ENCODE measurements at regions not wholly inside any gene's neighbourhood (a gene's known extent, or its start where the extent isn't known, plus 50 kb on each side); places are given as distances from the start of the nearest gene placed in this dataset.

DNA sequence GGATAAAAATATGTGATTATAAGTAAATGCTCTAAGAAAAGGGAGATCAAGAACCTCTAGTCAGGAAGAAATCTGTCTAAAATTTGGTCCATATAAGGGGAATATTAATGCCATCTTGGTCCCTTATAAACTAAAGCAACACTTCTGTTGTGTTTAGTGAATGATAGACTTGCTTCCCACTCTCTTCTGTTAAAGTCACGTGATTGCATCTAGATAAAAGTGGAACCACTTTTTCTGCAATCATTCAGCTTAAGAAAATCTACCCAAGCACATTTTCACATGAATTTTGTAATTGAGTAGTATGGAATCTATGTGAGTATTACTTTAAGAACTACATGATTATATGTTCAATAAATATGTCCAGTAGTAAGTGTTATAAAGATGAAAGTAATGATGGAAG, 782.9 kb upstream of the MIR17HG start:
- no peak overlapping the region for H2BK5ac ChIP-seq (ENCODE audit: low read depth, low read length, poor library complexity)
- H3K4ac ChIP-seq (ENCODE audit: low read depth, low read length) = no peak overlapping the region
- H3K9ac ChIP-seq (ENCODE audit: low read length) = no peak overlapping the region
- no peak overlapping the region for H2AFZ ChIP-seq (ENCODE audit: insufficient read depth, low read length, poor library complexity)
- no peak overlapping the region for H3K4me2 ChIP-seq (ENCODE audit: low read length)
- no peak overlapping the region for H3K27ac ChIP-seq (ENCODE audit: low read depth, low read length)
- no peak overlapping the region for H4K12ac ChIP-seq (ENCODE audit: low read depth, low read length)
- no peak overlapping the region for H2BK120ac ChIP-seq (ENCODE audit: insufficient read depth, low read length, poor library complexity)
- H3K23ac ChIP-seq (ENCODE audit: low read length) = no peak overlapping the region
- no peaks in the 10 kb centered on the region for H3K9me3 ChIP-seq (ENCODE audit: insufficient read depth, low read depth, low read length)
- no peaks in the 10 kb centered on the region for H3K79me2 ChIP-seq (ENCODE audit: control insufficient read depth, insufficient read depth, low read length, poor library complexity)
- H3K36me3 ChIP-seq (ENCODE audit: control insufficient read depth in 1 of 2, insufficient read depth in 2 of 2, low read length in 2 of 2) = no peaks in the 10 kb centered on the region
- H3K14ac ChIP-seq (ENCODE audit: low read length) = no peak overlapping the region
- no peak overlapping the region for H4K8ac ChIP-seq (ENCODE audit: low read depth, low read length)
- no peak overlapping the region for H2AK5ac ChIP-seq (ENCODE audit: low read length)
- H3K4me3 ChIP-seq (ENCODE audit: low read depth, low read length) = no peak overlapping the region
- DNase-seq = no peak
- no peak overlapping the region for H3K18ac ChIP-seq (ENCODE audit: low read length)
- no peaks in the 10 kb centered on the region for H3K27me3 ChIP-seq (ENCODE audit: insufficient read depth, low read length)
- no peaks in the 10 kb centered on the region for H3K4me1 ChIP-seq (ENCODE audit: control insufficient read depth in 1 of 2, insufficient read depth in 2 of 2, low read length in 2 of 2)
- no peaks in the 10 kb centered on the region for H3K79me1 ChIP-seq (ENCODE audit: low read length)
- no peak overlapping the region for H4K91ac ChIP-seq (ENCODE audit: low read depth, low read length)
- no peak overlapping the region for H2BK12ac ChIP-seq (ENCODE audit: low read length)
- no CpG with 5 or more reads among the region's 1 CpG for WGBS (ENCODE audit: extremely low coverage, insufficient coverage, insufficient read length)

- no peak overlapping the region for H2BK120ac ChIP-seq (ENCODE audit: insufficient read depth, low read length, poor library complexity)
- no peak overlapping the region for H3K9ac ChIP-seq (ENCODE audit: low read length)
- no peaks in the 10 kb centered on the region for H3K79me2 ChIP-seq (ENCODE audit: control insufficient read depth, insufficient read depth, low read length, poor library complexity)
- H2AK5ac ChIP-seq (ENCODE audit: low read length) = no peak overlapping the region
- WGBS (ENCODE audit: extremely low coverage, insufficient coverage, insufficient read length) = no CpG with 5 or more reads among the region's 3 CpGs
- H3K4me3 ChIP-seq (ENCODE audit: low read depth, low read length) = no peak overlapping the region
- H3K79me1 ChIP-seq (ENCODE audit: low read length) = no peaks in the 10 kb centered on the region
- H4K8ac ChIP-seq (ENCODE audit: low read depth, low read length) = no peak overlapping the region
- H4K12ac ChIP-seq (ENCODE audit: low read depth, low read length) = no peak overlapping the region
- no peak overlapping the region for H2BK12ac ChIP-seq (ENCODE audit: low read length)
- no peak overlapping the region for H3K18ac ChIP-seq (ENCODE audit: low read length)
- no peak overlapping the region for H3K4ac ChIP-seq (ENCODE audit: low read depth, low read length)
- H3K27me3 ChIP-seq (ENCODE audit: insufficient read depth, low read length) = no peaks in the 10 kb centered on the region
- no peak overlapping the region for H2AFZ ChIP-seq (ENCODE audit: insufficient read depth, low read length, poor library complexity)
- H3K14ac ChIP-seq (ENCODE audit: low read length) = no peak overlapping the region
- H3K27ac ChIP-seq (ENCODE audit: low read depth, low read length) = no peak overlapping the region
- no peak overlapping the region for H4K91ac ChIP-seq (ENCODE audit: low read depth, low read length)
- H3K4me1 ChIP-seq (ENCODE audit: control insufficient read depth in 1 of 2, insufficient read depth in 2 of 2, low read length in 2 of 2) = no peaks in the 10 kb centered on the region
- H3K36me3 ChIP-seq (ENCODE audit: control insufficient read depth in 1 of 2, insufficient read depth in 2 of 2, low read length in 2 of 2) = no peaks in the 10 kb centered on the region
- H3K23ac ChIP-seq (ENCODE audit: low read length) = no peak overlapping the region
- no peak overlapping the region for H2BK5ac ChIP-seq (ENCODE audit: low read depth, low read length, poor library complexity)
- H3K4me2 ChIP-seq (ENCODE audit: low read length) = no peak overlapping the region
- H3K9me3 ChIP-seq (ENCODE audit: insufficient read depth, low read depth, low read length) = no peaks in the 10 kb centered on the region
- no peak for DNase-seq
These were observed 781.3 kb upstream of the MIR17HG start for GRCh38 chr13:90565985-90566713.

DNA sequence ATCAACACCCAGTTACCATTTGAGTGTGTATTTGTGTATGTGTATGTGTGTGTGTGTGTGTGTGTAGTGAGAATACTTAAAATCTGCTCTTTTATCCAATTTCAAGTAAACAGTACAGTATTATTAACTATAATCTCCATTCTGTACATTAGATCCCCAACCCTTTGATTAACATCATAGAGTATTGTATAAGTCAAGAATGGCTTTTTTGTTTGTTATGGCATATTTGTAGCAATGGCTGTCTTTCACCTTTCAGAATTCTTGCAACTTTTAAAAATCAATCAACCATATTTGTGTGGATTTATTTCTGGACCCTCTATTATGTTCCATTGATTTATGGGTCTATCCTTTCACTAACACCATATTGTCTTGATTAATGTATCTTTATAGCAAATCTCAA, 779.3 kb upstream of the MIR17HG start:
- H3K4me1 ChIP-seq (ENCODE audit: control insufficient read depth in 1 of 2, insufficient read depth in 2 of 2, low read length in 2 of 2) = no peaks in the 10 kb centered on the region
- H3K18ac ChIP-seq (ENCODE audit: low read length) = no peak overlapping the region
- H4K12ac ChIP-seq (ENCODE audit: low read depth, low read length) = no peak overlapping the region
- no peak overlapping the region for H2BK5ac ChIP-seq (ENCODE audit: low read depth, low read length, poor library complexity)
- no peak for DNase-seq
- H3K14ac ChIP-seq (ENCODE audit: low read length) = no peak overlapping the region
- no peak overlapping the region for H2AK5ac ChIP-seq (ENCODE audit: low read length)
- H3K27me3 ChIP-seq (ENCODE audit: insufficient read depth, low read length) = no peaks in the 10 kb centered on the region
- no peaks in the 10 kb centered on the region for H3K36me3 ChIP-seq (ENCODE audit: control insufficient read depth in 1 of 2, insufficient read depth in 2 of 2, low read length in 2 of 2)
- H3K23ac ChIP-seq (ENCODE audit: low read length) = no peak overlapping the region
- H3K79me2 ChIP-seq (ENCODE audit: control insufficient read depth, insufficient read depth, low read length, poor library complexity) = no peaks in the 10 kb centered on the region
- H3K9me3 ChIP-seq (ENCODE audit: insufficient read depth, low read depth, low read length) = no peaks in the 10 kb centered on the region
- no peak overlapping the region for H3K4ac ChIP-seq (ENCODE audit: low read depth, low read length)
- H3K4me3 ChIP-seq (ENCODE audit: low read depth, low read length) = no peak overlapping the region
- no peak overlapping the region for H3K9ac ChIP-seq (ENCODE audit: low read length)
- no peak overlapping the region for H3K27ac ChIP-seq (ENCODE audit: low read depth, low read length)
- H3K79me1 ChIP-seq (ENCODE audit: low read length) = no peaks in the 10 kb centered on the region
- H4K91ac ChIP-seq (ENCODE audit: low read depth, low read length) = no peak overlapping the region
- H4K8ac ChIP-seq (ENCODE audit: low read depth, low read length) = no peak overlapping the region
- no peak overlapping the region for H3K4me2 ChIP-seq (ENCODE audit: low read length)
- no peak overlapping the region for H2BK120ac ChIP-seq (ENCODE audit: insufficient read depth, low read length, poor library complexity)
- no peak overlapping the region for H2AFZ ChIP-seq (ENCODE audit: insufficient read depth, low read length, poor library complexity)
- no peak overlapping the region for H2BK12ac ChIP-seq (ENCODE audit: low read length)

DNA sequence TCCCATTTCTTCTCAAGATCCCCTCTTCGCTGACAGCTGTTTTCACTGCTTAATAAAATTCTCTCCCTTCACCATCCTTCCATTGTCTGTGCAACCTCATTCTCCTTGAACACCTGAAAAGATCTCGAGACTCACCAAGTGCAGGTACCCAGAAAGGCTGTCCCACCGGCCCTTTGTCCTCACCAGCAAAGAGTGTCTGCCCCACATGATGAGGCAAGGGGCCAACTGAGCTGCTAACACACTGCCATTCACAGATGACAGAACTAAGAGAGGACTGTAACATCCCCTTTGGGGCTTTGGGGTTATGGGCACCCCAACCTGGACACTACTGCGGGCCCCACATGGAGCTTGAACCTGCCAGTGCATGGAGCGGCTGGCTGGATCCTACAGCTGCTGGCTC, 771.4 kb upstream of the MIR17HG start:
- H3K23ac ChIP-seq (ENCODE audit: low read length) = no peak overlapping the region
- no peaks in the 10 kb centered on the region for H3K9me3 ChIP-seq (ENCODE audit: insufficient read depth, low read depth, low read length)
- H3K79me1 ChIP-seq (ENCODE audit: low read length) = no peaks in the 10 kb centered on the region
- H3K27me3 ChIP-seq (ENCODE audit: insufficient read depth, low read length) = no peaks in the 10 kb centered on the region
- H3K9ac ChIP-seq (ENCODE audit: low read length) = no peak overlapping the region
- no peaks in the 10 kb centered on the region for H3K4me1 ChIP-seq (ENCODE audit: control insufficient read depth in 1 of 2, insufficient read depth in 2 of 2, low read length in 2 of 2)
- H3K36me3 ChIP-seq (ENCODE audit: control insufficient read depth in 1 of 2, insufficient read depth in 2 of 2, low read length in 2 of 2) = no peaks in the 10 kb centered on the region
- H3K4ac ChIP-seq (ENCODE audit: low read depth, low read length) = no peak overlapping the region
- no peaks in the 10 kb centered on the region for H3K79me2 ChIP-seq (ENCODE audit: control insufficient read depth, insufficient read depth, low read length, poor library complexity)
- no peak overlapping the region for H3K4me3 ChIP-seq (ENCODE audit: low read depth, low read length)
- no peak overlapping the region for H2BK5ac ChIP-seq (ENCODE audit: low read depth, low read length, poor library complexity)
- no peak overlapping the region for H2AFZ ChIP-seq (ENCODE audit: insufficient read depth, low read length, poor library complexity)
- no peak overlapping the region for H2BK12ac ChIP-seq (ENCODE audit: low read length)
- no peak overlapping the region for H3K4me2 ChIP-seq (ENCODE audit: low read length)
- no peak overlapping the region for H4K91ac ChIP-seq (ENCODE audit: low read depth, low read length)
- WGBS (ENCODE audit: extremely low coverage, insufficient coverage, insufficient read length) = no CpG with 5 or more reads among the region's 5 CpGs
- H2AK5ac ChIP-seq (ENCODE audit: low read length) = no peak overlapping the region
- H4K8ac ChIP-seq (ENCODE audit: low read depth, low read length) = no peak overlapping the region
- H3K27ac ChIP-seq (ENCODE audit: low read depth, low read length) = no peak overlapping the region
- no peak overlapping the region for H3K18ac ChIP-seq (ENCODE audit: low read length)
- DNase-seq = no peak
- H4K12ac ChIP-seq (ENCODE audit: low read depth, low read length) = no peak overlapping the region
- no peak overlapping the region for H2BK120ac ChIP-seq (ENCODE audit: insufficient read depth, low read length, poor library complexity)
- no peak overlapping the region for H3K14ac ChIP-seq (ENCODE audit: low read length)

All from trophoblast cell (in vitro differentiated cells and primary cell).